HepG2 (cell line): ENCODE measurements at regions not wholly inside any gene's neighbourhood (a gene's known extent, or its start where the extent isn't known, plus 50 kb on each side); places are given as distances from the start of the nearest gene placed in this dataset.

Experiments used
- CENPT ChIP-seq: sonication (generic); formaldehyde crosslinking; IDR thresholded peaks from 2 replicates; pipeline ENCODE4 v1.8.0; 2022; ENCODE audit warnings: low read depth, mild to moderate bottlenecking, moderate library complexity, missing genetic modification reagents
- CHCHD3 ChIP-seq: sonication (generic); formaldehyde crosslinking; IDR thresholded peaks from 2 replicates; pipeline ENCODE4 v1.8.0; 2022; ENCODE audit warnings: mild to moderate bottlenecking, missing genetic modification reagents, moderate library complexity
- CREBL2 ChIP-seq: sonication (generic); formaldehyde crosslinking; IDR thresholded peaks from 2 replicates; pipeline ENCODE4 v1.8.1; 2023; ENCODE audit warnings: missing genetic modification reagents, mild to moderate bottlenecking, borderline replicate concordance
- GABPB1 ChIP-seq: IDR thresholded peaks from 2 replicates; pipeline ENCODE4 v1.6.1; 2016; ENCODE audit warnings: mild to moderate bottlenecking, missing genetic modification reagents, moderate library complexity, missing compliant biosample characterization
- HNF4A ChIP-seq: sonication (generic); formaldehyde crosslinking; IDR thresholded peaks from 2 replicates; pipeline ENCODE4 v1.4.0; 2020; ENCODE audit warnings: missing genetic modification reagents
- HOXA9 ChIP-seq: sonication (generic); formaldehyde crosslinking; IDR thresholded peaks from 2 replicates; pipeline ENCODE4 v1.8.1; 2022; ENCODE audit warnings: missing genetic modification reagents, mild to moderate bottlenecking, moderate library complexity, borderline replicate concordance
- KLF12 ChIP-seq: sonication (generic); formaldehyde crosslinking; IDR thresholded peaks from 2 replicates; pipeline ENCODE4 v1.4.0; 2020; ENCODE audit warnings: missing genetic modification reagents, borderline replicate concordance
- KMT2A ChIP-seq: sonication (generic); formaldehyde crosslinking; IDR thresholded peaks from 2 replicates; pipeline ENCODE4 v1.4.0; 2020; ENCODE audit warnings: missing genetic modification reagents
- MAFF ChIP-seq: IDR thresholded peaks from 2 replicates; pipeline ENCODE4 v1.6.1; 2011; ENCODE audit warnings: low read depth, low read length, improper control_type of control experiment
- MBD4 ChIP-seq: IDR thresholded peaks from 2 replicates; pipeline ENCODE4 v1.6.1; 2012; ENCODE audit warnings: low read length, inconsistent platforms, borderline replicate concordance
- MED1 ChIP-seq: sonication (generic); formaldehyde crosslinking; IDR thresholded peaks from 2 replicates; pipeline ENCODE4 v1.4.0; 2020; ENCODE audit warnings: missing genetic modification reagents
- MLX ChIP-seq: IDR thresholded peaks from 2 replicates; pipeline ENCODE4 v1.6.1; 2016
- NAIF1 ChIP-seq: sonication (generic); formaldehyde crosslinking; IDR thresholded peaks from 2 replicates; pipeline ENCODE4 v1.5.0; 2020; ENCODE audit warnings: mild to moderate bottlenecking, missing genetic modification reagents, borderline replicate concordance
- NFE2 ChIP-seq: sonication (generic); formaldehyde crosslinking; IDR thresholded peaks from 2 replicates; pipeline ENCODE4 v1.4.0; 2020; ENCODE audit warnings: missing genetic modification reagents
- SNAPC4 ChIP-seq: sonication (generic); formaldehyde crosslinking; IDR thresholded peaks from 2 replicates; pipeline ENCODE4 v1.4.0; 2020; ENCODE audit warnings: mild to moderate bottlenecking, missing genetic modification reagents
- TOPORS ChIP-seq: sonication (generic); formaldehyde crosslinking; IDR thresholded peaks from 2 replicates; pipeline ENCODE4 v1.8.0; 2023; ENCODE audit warnings: mild to moderate bottlenecking, missing genetic modification reagents
- YEATS2 ChIP-seq: sonication (generic); formaldehyde crosslinking; IDR thresholded peaks from 2 replicates; pipeline ENCODE4 v1.4.0; 2020; ENCODE audit warnings: missing genetic modification reagents, borderline replicate concordance
- ZNF121 ChIP-seq: sonication (generic); formaldehyde crosslinking; IDR thresholded peaks from 2 replicates; pipeline ENCODE4 v1.5.0; 2020; ENCODE audit warnings: mild to moderate bottlenecking, missing genetic modification reagents
- ZNF549 ChIP-seq: sonication (generic); formaldehyde crosslinking; IDR thresholded peaks from 2 replicates; pipeline ENCODE4 v1.5.0; 2020; ENCODE audit warnings: missing genetic modification reagents
- ZNF597 ChIP-seq: sonication (generic); formaldehyde crosslinking; IDR thresholded peaks from 2 replicates; pipeline ENCODE4 v1.5.0; 2020; ENCODE audit warnings: missing genetic modification reagents
- ZSCAN22 ChIP-seq: sonication (generic); formaldehyde crosslinking; IDR thresholded peaks from 2 replicates; pipeline ENCODE4 v1.4.0; 2020; ENCODE audit warnings: mild to moderate bottlenecking, missing genetic modification reagents

- TF ChIP-seq MLX (CRISPR knock-in tag) = no peak
- TF ChIP-seq ZNF121 (CRISPR knock-in tag) = peak; percentile 76
- no peak for TF ChIP-seq ZNF549 (CRISPR knock-in tag)
- peak; percentile 27; the same call in 1 of the 2 replicates for TF ChIP-seq MED1
- no peak for TF ChIP-seq MBD4
- TF ChIP-seq GABPB1 (CRISPR knock-in tag) = no peak; the same call in 1 of the 2 replicates
- TF ChIP-seq CHCHD3 (CRISPR knock-in tag) = no peak
- TF ChIP-seq ZNF597 (CRISPR knock-in tag) = no peak
- TF ChIP-seq HNF4A (CRISPR knock-in tag) = peak; percentile 57
- TF ChIP-seq TOPORS = no peak
- 0 out of 2 replicates have a peak, but pooled peaks have one; percentile 24 for TF ChIP-seq KMT2A (CRISPR knock-in tag)
- no peak for TF ChIP-seq NAIF1 (CRISPR knock-in tag)
- no peak for TF ChIP-seq KLF12 (CRISPR knock-in tag)
- TF ChIP-seq SNAPC4 = no peak
- TF ChIP-seq CREBL2 = no peak
- peak; percentile 32; the same call in 1 of the 2 replicates for TF ChIP-seq MAFF
- TF ChIP-seq NFE2 (CRISPR knock-in tag) = peak; percentile 29; the same call in 1 of the 2 replicates
- no peak for TF ChIP-seq CENPT
- no peak for TF ChIP-seq HOXA9
- TF ChIP-seq YEATS2 (CRISPR knock-in tag) = no peak
- no peak for TF ChIP-seq ZSCAN22
Measured at GRCh38 chr9:36503172-36504088, 69.3 kb upstream of the MELK start (continued).
